Iris pigment epithelial cell (primary cell): ENCODE measurements at regions not wholly inside any gene's neighbourhood (a gene's known extent, or its start where the extent isn't known, plus 50 kb on each side); places are given as distances from the start of the nearest gene placed in this dataset.

Experiments
- DNase-seq: peaks from one replicate; pipeline ENCODE4 v3.0.0-alpha.2; 2011; ENCODE audit warnings: low read depth

- DNase-seq, result no peak
Measured at GRCh38 chr22:48535868-48536540, 1291.7 kb downstream of the BRD1 start.

GRCh38 chr22:48534395-48534958 is 1293.2 kb downstream of the BRD1 start:
- DNase-seq, result no peak

- DNase-seq, result no peak
Measured at GRCh38 chr22:48532986-48533385, 1294.7 kb downstream of the BRD1 start.

GRCh38 chr22:48531761-48532435 is 1295.8 kb downstream of the BRD1 start:
- DNase-seq, result no peak

GRCh38 chr22:48531108-48531507 is 1296.6 kb downstream of the BRD1 start:
- no peak for DNase-seq

GRCh38 chr22:48530666-48531065 is 1297.0 kb downstream of the BRD1 start:
- DNase-seq, result no peak

- no peak for DNase-seq
Measured at GRCh38 chr22:48528221-48528915, 1299.3 kb downstream of the BRD1 start.

GRCh38 chr22:48523761-48524160 is 1303.9 kb downstream of the BRD1 start:
- DNase-seq, result no peak

GRCh38 chr22:48523091-48523490 is 1304.6 kb downstream of the BRD1 start:
- DNase-seq, result no peak

GRCh38 chr22:48522271-48522670 is 1305.4 kb downstream of the BRD1 start:
- no peak for DNase-seq

GRCh38 chr22:48520884-48521588 is 1306.6 kb downstream of the BRD1 start:
- DNase-seq, result no peak

GRCh38 chr22:48520207-48520606 is 1307.5 kb downstream of the BRD1 start:
- no peak for DNase-seq

- no peak for DNase-seq
Measured at GRCh38 chr22:48517039-48518030, 1310.3 kb downstream of the BRD1 start.

- no peak for DNase-seq
Measured at GRCh38 chr22:48516571-48516970, 1311.1 kb downstream of the BRD1 start.

GRCh38 chr22:48515571-48516200 is 1312.0 kb downstream of the BRD1 start:
- DNase-seq, result no peak

- no peak for DNase-seq
Measured at GRCh38 chr22:48513929-48514328, 1313.7 kb downstream of the BRD1 start.

- no peak for DNase-seq
Measured at GRCh38 chr22:48513446-48513845, 1314.2 kb downstream of the BRD1 start.

- DNase-seq, result no peak
Measured at GRCh38 chr22:48511781-48512327, 1315.8 kb downstream of the BRD1 start.

GRCh38 chr22:48511211-48511610 is 1316.5 kb downstream of the BRD1 start:
- DNase-seq, result no peak

- DNase-seq, result no peak
Measured at GRCh38 chr22:48510599-48510998, 1317.1 kb downstream of the BRD1 start.
